IMR-90 (cell line): ENCODE measurements at regions not wholly inside any gene's neighbourhood (a gene's known extent, or its start where the extent isn't known, plus 50 kb on each side); places are given as distances from the start of the nearest gene placed in this dataset.

ENCODE experiments used
- CEBPB ChIP-seq: IDR thresholded peaks from 2 replicates; pipeline ENCODE4 v1.6.1; 2012; ENCODE audit warnings: low read depth, low read length, improper control_type of control experiment
- CHD1 ChIP-seq: IDR thresholded peaks from 2 replicates; pipeline ENCODE4 v1.6.1; 2012; ENCODE audit warnings: low read depth, low read length, improper control_type of control experiment
- ELK1 ChIP-seq: fragments of 150-350 bp; IDR thresholded peaks from 2 replicates; pipeline ENCODE4 v1.6.1; 2016; ENCODE audit warnings: low read depth, mild to moderate bottlenecking, low read length, moderate library complexity, borderline replicate concordance
- MXI1 ChIP-seq: IDR thresholded peaks from 2 replicates; pipeline ENCODE4 v1.6.1; 2012; ENCODE audit warnings: low read depth, mild to moderate bottlenecking, low read length, moderate library complexity, borderline replicate concordance
- POLR2A ChIP-seq: IDR thresholded peaks from 2 replicates; pipeline ENCODE4 v1.6.1; 2012; ENCODE audit warnings: mild to moderate bottlenecking, low read depth, low read length
- RAD21 ChIP-seq: IDR thresholded peaks from 2 replicates; pipeline ENCODE4 v1.6.1; 2012; ENCODE audit warnings: low read length, improper control_type of control experiment
- RCOR1 ChIP-seq: IDR thresholded peaks from 2 replicates; pipeline ENCODE4 v1.6.1; 2012; ENCODE audit warnings: mild to moderate bottlenecking, low read length, improper control_type of control experiment; ENCODE audit not compliant: insufficient replicate concordance
- RFX5 ChIP-seq: IDR thresholded peaks from 2 replicates; pipeline ENCODE4 v1.8.0; 2012; ENCODE audit warnings: low read depth, mild to moderate bottlenecking, low read length, moderate library complexity
- SMC3 ChIP-seq: fragments of 150-350 bp; IDR thresholded peaks from 2 replicates; pipeline ENCODE4 v1.6.1; 2016; ENCODE audit warnings: low read depth, mild to moderate bottlenecking, antibody characterized with exemption, low read length, moderate library complexity
- TF ChIP-seq, protein P1 (sequence below): conservative IDR thresholded peaks from 2 replicates; pipeline ENCODE4 v1.5.1; 2012; ENCODE audit warnings: mild to moderate bottlenecking, low read depth, low read length, improper control_type of control experiment
- TF ChIP-seq, protein P2 (sequence below): fragments of 150-350 bp; IDR thresholded peaks from 2 replicates; pipeline ENCODE4 v1.6.1; 2017; ENCODE audit warnings: mild to moderate bottlenecking, antibody characterized with exemption, low read length, low read depth

- TF ChIP-seq, protein P1, sequence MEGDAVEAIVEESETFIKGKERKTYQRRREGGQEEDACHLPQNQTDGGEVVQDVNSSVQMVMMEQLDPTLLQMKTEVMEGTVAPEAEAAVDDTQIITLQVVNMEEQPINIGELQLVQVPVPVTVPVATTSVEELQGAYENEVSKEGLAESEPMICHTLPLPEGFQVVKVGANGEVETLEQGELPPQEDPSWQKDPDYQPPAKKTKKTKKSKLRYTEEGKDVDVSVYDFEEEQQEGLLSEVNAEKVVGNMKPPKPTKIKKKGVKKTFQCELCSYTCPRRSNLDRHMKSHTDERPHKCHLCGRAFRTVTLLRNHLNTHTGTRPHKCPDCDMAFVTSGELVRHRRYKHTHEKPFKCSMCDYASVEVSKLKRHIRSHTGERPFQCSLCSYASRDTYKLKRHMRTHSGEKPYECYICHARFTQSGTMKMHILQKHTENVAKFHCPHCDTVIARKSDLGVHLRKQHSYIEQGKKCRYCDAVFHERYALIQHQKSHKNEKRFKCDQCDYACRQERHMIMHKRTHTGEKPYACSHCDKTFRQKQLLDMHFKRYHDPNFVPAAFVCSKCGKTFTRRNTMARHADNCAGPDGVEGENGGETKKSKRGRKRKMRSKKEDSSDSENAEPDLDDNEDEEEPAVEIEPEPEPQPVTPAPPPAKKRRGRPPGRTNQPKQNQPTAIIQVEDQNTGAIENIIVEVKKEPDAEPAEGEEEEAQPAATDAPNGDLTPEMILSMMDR: no peak
- TF ChIP-seq ELK1 (no peak), POLR2A (no peak), RAD21 (no peak), CEBPB (no peak), RFX5 (no peak), MXI1 (no peak), CHD1 (no peak), SMC3 (no peak), RCOR1 (no peak)
- TF ChIP-seq, protein P2, sequence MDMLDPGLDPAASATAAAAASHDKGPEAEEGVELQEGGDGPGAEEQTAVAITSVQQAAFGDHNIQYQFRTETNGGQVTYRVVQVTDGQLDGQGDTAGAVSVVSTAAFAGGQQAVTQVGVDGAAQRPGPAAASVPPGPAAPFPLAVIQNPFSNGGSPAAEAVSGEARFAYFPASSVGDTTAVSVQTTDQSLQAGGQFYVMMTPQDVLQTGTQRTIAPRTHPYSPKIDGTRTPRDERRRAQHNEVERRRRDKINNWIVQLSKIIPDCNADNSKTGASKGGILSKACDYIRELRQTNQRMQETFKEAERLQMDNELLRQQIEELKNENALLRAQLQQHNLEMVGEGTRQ: no peak
These were observed 446.9 kb downstream of the EDEM1 start for GRCh38 chr3:5634411-5634810.
